GM21529 (cell line): ENCODE measurements at regions not wholly inside any gene's neighbourhood (a gene's known extent, or its start where the extent isn't known, plus 50 kb on each side); places are given as distances from the start of the nearest gene placed in this dataset.
"Not testable (repeated sequence)": the region's sequence is repeated elsewhere in the genome, so short reads cannot be mapped to it uniquely, and the experiment has no call there.

ENCODE experiments used
- ATAC-seq: cut with Tn5 transposase; IDR thresholded peaks from one replicate; pipeline ENCODE4 v1.9.1; 2021; ENCODE audit not compliant: unreplicated experiment

DNA sequence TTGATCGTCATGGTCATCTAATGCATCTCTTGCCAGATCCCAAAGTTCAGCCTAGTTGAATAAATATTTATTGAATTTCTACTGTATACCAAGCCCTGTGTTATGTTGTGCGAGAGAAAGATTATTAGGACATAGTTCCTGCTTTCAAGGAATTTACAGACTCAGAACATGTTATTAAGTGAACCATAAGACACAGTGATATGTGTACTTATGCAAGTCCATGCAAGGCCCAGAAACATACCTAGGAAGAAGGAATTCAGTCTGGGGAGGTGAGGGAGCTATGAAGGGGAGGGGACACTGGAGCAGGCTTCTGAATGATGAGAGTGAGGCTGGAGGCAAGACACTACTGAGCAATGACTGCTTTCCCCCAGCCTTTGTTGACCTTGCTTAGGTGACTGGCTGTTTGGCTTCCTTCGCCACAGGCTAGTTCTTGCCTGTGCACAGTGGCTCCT is 81.4 kb downstream of the ACAA2 start:
- no peak for ATAC-seq

DNA sequence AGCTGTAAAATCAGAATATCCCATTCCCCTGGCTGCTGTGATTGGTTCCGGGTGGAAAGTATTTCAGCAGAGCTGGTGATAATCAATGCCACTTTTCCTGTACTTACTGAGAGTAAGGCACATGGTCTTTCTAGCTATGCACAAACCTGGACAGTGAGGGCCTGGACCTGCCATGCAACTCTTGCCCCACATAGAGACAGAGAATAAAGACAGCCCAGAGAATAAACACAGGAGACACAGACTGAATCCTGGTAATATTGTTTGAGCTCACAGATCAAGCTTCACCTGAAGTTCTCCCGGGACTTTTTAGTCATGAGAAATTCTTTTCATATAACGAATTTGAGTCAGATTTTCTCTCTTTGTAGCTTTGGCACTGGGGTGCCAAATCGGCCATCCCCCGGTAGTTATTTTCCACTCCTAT is 81.9 kb downstream of the ACAA2 start:
- no peak for ATAC-seq

DNA sequence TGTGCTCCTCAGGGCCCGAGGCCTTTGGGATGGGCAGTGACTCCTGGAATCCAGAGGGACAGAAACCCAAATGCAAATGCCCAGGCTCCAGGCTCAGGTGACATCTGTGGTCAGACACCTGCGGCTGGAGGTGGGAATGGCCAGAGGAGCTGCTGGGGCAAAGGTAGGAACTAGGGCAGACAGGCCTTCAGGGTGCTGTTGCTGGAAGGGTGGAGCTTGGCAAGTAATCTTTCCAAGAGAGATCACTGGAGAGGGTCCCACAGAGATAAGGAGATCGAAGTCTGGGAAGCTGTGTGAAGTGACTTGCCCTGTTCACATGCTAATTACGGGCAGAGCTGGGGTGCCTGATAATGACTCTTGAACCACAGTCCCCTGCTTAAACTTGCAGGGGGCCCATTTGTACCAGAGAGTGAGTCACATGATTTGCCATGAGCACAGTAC is 82.4 kb downstream of the ACAA2 start:
- no peak for ATAC-seq

DNA sequence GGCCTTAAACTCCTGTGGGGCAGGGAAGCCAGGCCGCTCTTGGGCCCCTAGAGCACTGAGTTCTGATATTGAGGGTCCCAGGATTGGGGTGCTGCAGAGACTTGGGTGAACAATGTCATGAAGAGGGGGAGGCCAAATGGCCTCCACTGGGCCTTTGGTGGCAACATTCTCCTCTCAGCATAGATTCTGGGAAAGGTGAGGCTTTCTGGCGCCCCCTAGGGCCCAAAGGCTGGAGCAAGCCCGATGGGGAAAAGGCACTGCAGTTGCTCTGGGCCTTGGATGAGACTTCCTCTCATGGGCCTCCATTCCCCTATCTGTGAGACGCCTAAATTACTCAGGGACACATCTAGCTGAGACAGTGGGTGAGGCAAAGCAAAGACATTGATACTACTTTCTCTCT is 84.8 kb downstream of the ACAA2 start:
- no peak for ATAC-seq

DNA sequence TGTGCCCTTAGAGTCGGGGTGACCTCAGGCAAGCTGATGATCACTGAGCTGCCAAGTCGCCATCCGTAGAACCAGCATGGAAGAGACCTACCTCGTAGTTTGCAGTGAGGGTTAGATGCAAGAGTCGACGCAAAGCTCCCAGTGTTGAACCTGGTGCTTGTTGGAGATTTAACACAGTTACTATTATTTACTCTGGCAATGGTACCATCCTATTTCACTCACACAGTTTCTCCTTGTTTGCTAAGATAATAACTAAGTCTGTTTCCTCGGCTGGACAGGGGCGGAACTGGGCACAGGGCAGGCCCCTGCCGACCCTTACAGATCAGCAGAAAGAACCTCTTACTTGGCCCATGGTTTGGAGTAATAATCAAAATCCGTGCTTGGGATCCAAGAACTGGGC is 85.5 kb downstream of the ACAA2 start:
- no peak for ATAC-seq

- no peak for ATAC-seq
Observed at GRCh38 chr18:49726675-49726963, 86.7 kb downstream of the ACAA2 start.

DNA sequence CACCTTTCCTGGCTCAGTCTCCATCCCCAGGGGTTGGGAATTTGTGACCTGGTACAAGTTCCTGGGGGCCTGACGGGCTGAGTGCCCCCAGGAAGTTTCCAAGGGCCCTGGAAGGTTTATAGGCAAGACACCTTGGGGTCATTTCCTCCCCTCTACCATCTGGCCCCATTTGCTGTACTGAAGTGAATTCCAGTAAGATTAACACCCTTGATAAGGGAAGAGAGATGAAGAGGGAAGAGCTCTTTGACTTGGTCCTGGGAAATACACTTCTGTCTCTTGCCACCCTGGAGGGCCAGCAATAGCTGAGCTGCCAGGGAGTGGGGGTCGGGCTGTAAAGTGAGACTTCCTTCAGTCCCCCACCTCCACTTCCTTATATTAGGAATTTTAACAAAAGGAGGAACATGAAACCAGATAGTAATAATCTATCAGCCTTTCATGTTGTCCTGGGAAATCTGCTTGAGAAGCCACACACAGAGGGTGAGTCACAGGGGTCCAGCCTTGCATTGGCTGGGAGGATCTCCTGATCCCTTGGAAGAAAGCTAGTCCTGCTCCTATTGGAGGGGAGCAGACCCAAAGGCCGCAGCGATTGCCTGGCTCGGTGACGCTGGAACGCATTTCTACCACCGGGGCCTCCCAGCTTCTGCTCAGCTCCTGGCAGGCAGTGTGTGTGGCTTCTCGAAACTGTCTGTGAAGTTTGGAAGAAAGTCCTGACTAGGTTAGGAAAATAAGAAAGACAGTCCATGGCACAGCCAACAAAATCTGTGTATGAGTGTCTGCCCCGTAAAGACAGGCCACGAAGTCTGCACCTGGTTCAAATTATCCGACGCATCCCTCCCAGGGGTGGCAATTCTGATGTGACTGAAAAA is 87.3 kb downstream of the ACAA2 start:
- no peak for ATAC-seq

DNA sequence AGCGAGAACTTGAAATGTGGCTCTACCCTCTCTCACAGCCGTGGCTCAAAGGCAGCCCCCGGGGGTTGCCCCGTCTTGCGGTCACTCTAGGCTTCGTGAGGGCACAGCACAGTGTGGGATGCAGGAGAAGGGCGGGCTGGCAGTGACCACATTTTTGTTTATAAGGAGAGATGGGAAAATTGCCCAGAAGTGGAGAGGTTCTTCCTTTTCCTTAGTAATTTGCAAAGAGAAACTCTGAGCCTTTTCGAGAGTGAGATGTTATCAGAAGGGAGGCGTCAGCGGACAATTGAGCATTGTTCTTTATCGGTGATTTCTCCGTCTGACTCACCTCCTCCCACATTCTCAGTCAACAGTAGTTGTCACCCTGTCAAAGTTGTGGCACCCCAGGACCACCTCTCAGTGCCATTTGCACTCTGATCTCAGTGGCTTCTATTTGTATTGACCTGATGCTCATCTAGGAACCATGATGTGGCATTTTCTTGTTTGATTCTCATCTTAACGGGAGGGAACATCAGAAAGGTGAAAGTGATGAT is 89.6 kb downstream of the ACAA2 start:
- peak; percentile 62 for ATAC-seq

GRCh38 chr18:49722477-49722876 is 90.9 kb downstream of the ACAA2 start:
- ATAC-seq = no peak

GRCh38 chr18:49721981-49722380 is 91.4 kb downstream of the ACAA2 start:
- no peak for ATAC-seq

- not testable (repeated sequence) for ATAC-seq
Observed at GRCh38 chr18:49720944-49721343, 92.4 kb downstream of the ACAA2 start.

DNA sequence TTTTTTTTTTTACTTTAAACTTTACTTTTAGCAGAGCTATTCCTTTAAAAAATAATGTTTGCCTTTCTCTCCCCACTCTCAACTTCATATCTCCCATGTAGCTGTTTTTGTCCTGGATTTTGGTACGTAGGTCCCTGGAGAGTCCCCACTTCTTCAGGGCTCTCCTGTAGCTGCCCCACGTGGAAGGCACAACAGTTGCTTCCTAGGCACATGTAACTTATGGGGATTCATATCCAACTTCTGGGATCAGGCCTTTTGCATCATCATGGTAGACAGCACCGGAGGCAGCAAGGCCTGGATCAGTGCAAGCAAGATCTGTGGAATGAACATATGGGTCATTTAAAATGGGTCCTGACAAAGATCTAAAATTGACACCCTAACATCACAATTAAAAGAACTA is 95.7 kb downstream of the ACAA2 start:
- no peak for ATAC-seq

DNA sequence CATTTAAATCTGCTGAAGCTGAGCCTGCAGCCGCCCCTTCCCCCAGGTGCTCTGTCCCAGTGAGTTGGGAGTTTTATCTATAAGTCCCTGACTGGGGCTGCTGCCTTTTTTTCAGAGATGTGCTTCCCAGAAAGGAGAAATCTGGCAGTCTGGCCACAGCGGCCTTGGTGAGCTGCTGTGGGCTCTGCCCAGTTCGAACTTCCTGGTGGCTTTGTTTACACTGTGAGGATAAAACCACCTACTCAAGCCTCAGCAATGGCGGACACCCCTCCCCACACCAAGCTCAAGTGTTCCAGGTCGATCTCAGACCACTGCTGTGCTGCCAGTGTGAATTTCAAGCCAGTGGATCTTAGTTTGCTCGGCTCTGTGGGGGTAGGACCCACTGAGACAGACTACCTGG is 97.3 kb downstream of the ACAA2 start:
- ATAC-seq = no peak

GRCh38 chr18:49709347-49709690 is 104.0 kb downstream of the ACAA2 start:
- no peak for ATAC-seq

DNA sequence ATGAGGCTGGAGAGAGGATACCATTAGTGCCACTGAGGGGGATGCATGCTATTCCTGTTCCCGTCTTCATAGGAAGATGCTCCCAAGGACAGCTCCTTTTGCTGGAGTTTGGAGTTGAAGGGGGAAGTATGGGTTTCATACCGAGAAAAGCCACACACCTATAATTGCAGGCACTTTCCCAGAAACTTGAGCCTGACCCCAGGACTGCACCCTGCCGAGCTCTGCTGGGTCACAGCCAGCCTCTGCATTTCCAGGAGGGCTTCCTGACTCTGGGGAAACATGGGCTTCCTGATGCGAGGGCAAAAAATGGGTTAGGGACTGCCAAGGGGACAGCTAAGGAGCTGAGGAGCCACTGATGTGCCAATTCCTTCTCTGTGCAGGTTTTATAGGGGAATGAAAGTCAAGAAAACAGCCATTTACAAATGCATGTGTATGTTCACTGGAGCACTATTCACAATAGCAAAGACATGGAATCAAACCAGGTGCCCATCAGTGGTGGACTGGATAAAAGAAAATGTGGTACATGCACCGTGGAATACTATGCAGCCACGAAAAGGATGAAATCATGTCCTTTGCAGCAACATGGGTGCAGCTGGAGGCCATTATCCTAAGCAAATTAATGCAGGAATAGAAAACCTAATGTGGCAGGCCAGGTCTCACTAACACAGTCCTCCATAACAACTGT is 104.5 kb downstream of the ACAA2 start:
- no peak for ATAC-seq

DNA sequence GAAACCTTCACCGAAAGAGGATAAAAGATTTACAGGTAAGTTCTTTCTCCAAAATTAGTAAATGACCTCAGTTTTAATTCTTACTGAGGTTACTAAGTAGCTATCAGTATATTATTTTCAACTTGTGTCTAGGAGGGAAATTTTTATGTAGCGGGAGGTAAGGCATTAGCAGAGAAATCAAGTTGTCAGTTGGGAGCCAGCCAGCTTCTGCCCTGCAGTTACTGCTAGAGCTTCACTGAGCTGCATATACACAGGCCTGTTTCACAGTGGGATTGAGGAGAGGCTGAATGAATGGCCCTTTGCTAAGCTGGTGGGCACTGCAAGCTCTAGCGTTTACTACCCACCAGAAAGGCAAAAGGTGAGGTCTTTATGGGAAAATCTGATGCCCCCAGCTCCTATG is 105.7 kb downstream of the ACAA2 start:
- no peak for ATAC-seq

DNA sequence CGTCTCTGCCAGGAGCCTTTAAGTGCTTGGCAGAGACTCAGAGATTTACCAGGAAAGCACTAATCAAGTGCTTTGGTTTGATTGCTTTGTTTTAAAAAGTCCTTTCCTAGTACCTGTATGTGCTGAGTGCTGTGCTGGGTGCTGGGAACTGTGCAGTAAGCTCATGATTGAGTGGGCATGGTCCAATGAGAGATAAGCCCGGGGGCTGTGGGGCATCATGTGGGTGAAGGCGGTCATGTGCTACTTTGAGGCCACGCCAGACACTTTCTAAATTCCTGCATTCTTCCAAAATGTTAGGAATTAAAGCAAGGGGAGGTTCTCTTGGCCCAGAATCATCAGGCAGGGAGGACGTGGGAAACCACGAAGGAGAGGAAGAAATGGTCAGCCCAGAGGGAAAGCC is 109.0 kb downstream of the ACAA2 start:
- ATAC-seq = no peak

DNA sequence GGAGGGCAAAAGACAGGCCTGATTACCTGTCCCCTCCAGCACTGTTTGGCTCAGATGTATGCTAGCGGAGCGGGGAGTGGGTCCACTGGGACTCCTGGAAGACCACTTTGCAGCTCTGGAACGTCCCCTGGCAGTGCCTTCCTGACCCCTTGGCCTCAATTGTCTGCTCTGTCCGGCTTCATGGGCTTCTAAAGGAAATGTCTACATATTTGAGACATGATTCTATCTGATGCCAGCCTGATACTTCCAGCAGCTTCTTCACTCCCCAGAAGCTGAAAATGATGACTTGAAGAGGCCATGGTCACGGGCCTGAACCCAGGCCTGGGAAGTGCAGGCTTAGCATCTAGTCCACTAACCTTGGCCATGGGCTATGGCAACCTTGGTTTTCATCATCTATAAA is 112.1 kb downstream of the ACAA2 start:
- ATAC-seq = no peak

- ATAC-seq = no peak
Observed at GRCh38 chr18:49699303-49699702, 114.0 kb downstream of the ACAA2 start.

- ATAC-seq = no peak
Observed at GRCh38 chr18:49698525-49699025, 114.8 kb downstream of the ACAA2 start.

- no peak for ATAC-seq
Observed at GRCh38 chr18:49697757-49698524, 115.4 kb downstream of the ACAA2 start.
